IMR-90 (cell line): ENCODE measurements at regions not wholly inside any gene's neighbourhood (a gene's known extent, or its start where the extent isn't known, plus 50 kb on each side); places are given as distances from the start of the nearest gene placed in this dataset.

Experiments
- TF ChIP-seq, protein P1 (sequence below): conservative IDR thresholded peaks from 2 replicates; pipeline ENCODE4 v1.5.1; 2012; ENCODE audit warnings: mild to moderate bottlenecking, low read depth, low read length, improper control_type of control experiment
- TF ChIP-seq, protein P2 (sequence below): fragments of 150-350 bp; IDR thresholded peaks from 2 replicates; pipeline ENCODE4 v1.6.1; 2017; ENCODE audit warnings: mild to moderate bottlenecking, antibody characterized with exemption, low read length, low read depth

DNA sequence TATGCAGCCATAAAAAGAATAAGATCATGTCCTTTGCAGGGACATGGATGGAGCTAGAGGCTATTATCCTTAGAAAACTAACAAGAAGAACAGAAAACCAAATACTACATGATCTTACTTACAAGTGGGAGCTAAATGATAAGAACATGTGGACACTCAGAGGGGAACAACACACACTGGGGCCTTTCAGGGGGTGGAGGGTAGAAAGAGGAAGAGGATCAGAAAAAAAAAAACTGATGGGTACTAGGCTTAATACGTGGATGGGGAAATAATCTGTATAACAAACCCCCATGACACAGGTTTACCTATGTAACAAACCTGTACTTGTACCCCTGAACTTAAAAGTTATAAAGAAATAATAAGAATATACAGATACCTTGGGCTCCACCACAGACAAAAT lies 514.2 kb downstream of the ARL4A start:
- TF ChIP-seq, protein P1, sequence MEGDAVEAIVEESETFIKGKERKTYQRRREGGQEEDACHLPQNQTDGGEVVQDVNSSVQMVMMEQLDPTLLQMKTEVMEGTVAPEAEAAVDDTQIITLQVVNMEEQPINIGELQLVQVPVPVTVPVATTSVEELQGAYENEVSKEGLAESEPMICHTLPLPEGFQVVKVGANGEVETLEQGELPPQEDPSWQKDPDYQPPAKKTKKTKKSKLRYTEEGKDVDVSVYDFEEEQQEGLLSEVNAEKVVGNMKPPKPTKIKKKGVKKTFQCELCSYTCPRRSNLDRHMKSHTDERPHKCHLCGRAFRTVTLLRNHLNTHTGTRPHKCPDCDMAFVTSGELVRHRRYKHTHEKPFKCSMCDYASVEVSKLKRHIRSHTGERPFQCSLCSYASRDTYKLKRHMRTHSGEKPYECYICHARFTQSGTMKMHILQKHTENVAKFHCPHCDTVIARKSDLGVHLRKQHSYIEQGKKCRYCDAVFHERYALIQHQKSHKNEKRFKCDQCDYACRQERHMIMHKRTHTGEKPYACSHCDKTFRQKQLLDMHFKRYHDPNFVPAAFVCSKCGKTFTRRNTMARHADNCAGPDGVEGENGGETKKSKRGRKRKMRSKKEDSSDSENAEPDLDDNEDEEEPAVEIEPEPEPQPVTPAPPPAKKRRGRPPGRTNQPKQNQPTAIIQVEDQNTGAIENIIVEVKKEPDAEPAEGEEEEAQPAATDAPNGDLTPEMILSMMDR, result no peak
- TF ChIP-seq, protein P2, sequence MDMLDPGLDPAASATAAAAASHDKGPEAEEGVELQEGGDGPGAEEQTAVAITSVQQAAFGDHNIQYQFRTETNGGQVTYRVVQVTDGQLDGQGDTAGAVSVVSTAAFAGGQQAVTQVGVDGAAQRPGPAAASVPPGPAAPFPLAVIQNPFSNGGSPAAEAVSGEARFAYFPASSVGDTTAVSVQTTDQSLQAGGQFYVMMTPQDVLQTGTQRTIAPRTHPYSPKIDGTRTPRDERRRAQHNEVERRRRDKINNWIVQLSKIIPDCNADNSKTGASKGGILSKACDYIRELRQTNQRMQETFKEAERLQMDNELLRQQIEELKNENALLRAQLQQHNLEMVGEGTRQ, result no peak
